Endodermal cell (in vitro differentiated cells): ENCODE measurements at regions not wholly inside any gene's neighbourhood (a gene's known extent, or its start where the extent isn't known, plus 50 kb on each side); places are given as distances from the start of the nearest gene placed in this dataset.

Experiments used
- DNase-seq: peaks from one replicate; pipeline ENCODE4 v3.0.0-alpha.2; 2017
- H3K27ac ChIP-seq: 2 replicates; pipeline ENCODE4 v1.5.1; 2013; ENCODE audit warnings: mild to moderate bottlenecking, low read depth, low read length, moderate library complexity
- H3K27me3 ChIP-seq: 2 replicates; pipeline ENCODE4 v1.6.1; 2013; ENCODE audit warnings: mild to moderate bottlenecking, low read length, moderate library complexity; ENCODE audit not compliant: insufficient read depth, control insufficient read depth, poor library complexity, severe bottlenecking
- H3K36me3 ChIP-seq: 2 replicates; pipeline ENCODE4 v1.7.0; 2013; ENCODE audit warnings: mild to moderate bottlenecking, low read length, moderate library complexity; ENCODE audit not compliant: control insufficient read depth, insufficient read depth
- H3K4me1 ChIP-seq: one replicate; pipeline ENCODE4 v1.7.0; 2013; ENCODE audit warnings: low read length; ENCODE audit not compliant: control insufficient read depth, insufficient read depth
- H3K4me3 ChIP-seq: 2 replicates; pipeline ENCODE4 v1.5.1; 2013; ENCODE audit warnings: mild to moderate bottlenecking, low read length, moderate library complexity
- H3K9ac ChIP-seq: 2 replicates; pipeline ENCODE4 v1.6.1; 2013; ENCODE audit warnings: mild to moderate bottlenecking, low read length, moderate library complexity; ENCODE audit not compliant: poor library complexity, severe bottlenecking; ENCODE audit errors: extremely low read depth
- H3K9me3 ChIP-seq: 2 replicates; pipeline ENCODE4 v1.6.1; 2013; ENCODE audit warnings: mild to moderate bottlenecking, low read length, moderate library complexity; ENCODE audit not compliant: control insufficient read depth
- H3K27ac Mint-ChIP-seq: 2 replicates; pipeline ENCODE4 v1.8.0; 2020; ENCODE audit warnings: mixed read lengths
- H3K27me3 Mint-ChIP-seq: 2 replicates; pipeline ENCODE4 v1.8.0; 2021; ENCODE audit warnings: mild to moderate bottlenecking, mixed read lengths; ENCODE audit not compliant: insufficient read depth
- H3K36me3 Mint-ChIP-seq: 2 replicates; pipeline ENCODE4 v1.8.0; 2020; ENCODE audit warnings: low read depth, mixed read lengths
- H3K4me1 Mint-ChIP-seq: 2 replicates; pipeline ENCODE4 v1.8.0; 2020; ENCODE audit warnings: mixed read lengths
- H3K4me3 Mint-ChIP-seq: 2 replicates; pipeline ENCODE4 v1.8.0; 2020; ENCODE audit warnings: mild to moderate bottlenecking, moderate library complexity, mixed read lengths
- H3K9me3 Mint-ChIP-seq: 2 replicates; pipeline ENCODE4 v1.8.0; 2020; ENCODE audit warnings: mild to moderate bottlenecking, mixed read lengths
- CTCF ChIP-seq: fragments of 200-600 bp; sonication (generic); conservative IDR thresholded peaks from 2 replicates; pipeline ENCODE4 v1.5.0; 2021; ENCODE audit warnings: antibody characterized with exemption, mild to moderate bottlenecking
- WGBS, 2 experiments: methylation state at CpG; one replicate each; pipeline versions ENCODE4 v1.1.5 to v1.1.7; 2013; ENCODE audit warnings: missing lambda C conversion rate in 2 of 2, mixed read lengths in 1 of 2; ENCODE audit not compliant: insufficient coverage in 1 of 2, insufficient read length in 1 of 2; 5-methylcytosine and 5-hydroxymethylcytosine counted together

GRCh38 chr3:8113626-8114025, 388.0 kb upstream of the LMCD1 start:
- H3K27ac Mint-ChIP-seq = peak overlapping the region; percentile 93
- DNase-seq = peak; percentile 81
- H3K9me3 Mint-ChIP-seq = peaks cover 6% of the 10 kb centered on the region
- H3K27ac ChIP-seq = no peak overlapping the region
- H3K9ac ChIP-seq = no peak overlapping the region
- H3K9me3 ChIP-seq = peaks cover 6% of the 10 kb centered on the region
- 59 to 66% methylated on average over 6 of the region's 6 CpGs for WGBS, 2 experiments
- no peak overlapping the region for H3K4me3 Mint-ChIP-seq
- peaks cover 5% of the 10 kb centered on the region for H3K36me3 Mint-ChIP-seq
- no peak for TF ChIP-seq CTCF
- no peaks in the 10 kb centered on the region for H3K27me3 Mint-ChIP-seq
- no peak overlapping the region for H3K4me3 ChIP-seq
- H3K36me3 ChIP-seq = no peaks in the 10 kb centered on the region
- no peaks in the 10 kb centered on the region for H3K27me3 ChIP-seq
- H3K4me1 ChIP-seq = peaks cover 9% of the 10 kb centered on the region
- peaks cover 40% of the 10 kb centered on the region for H3K4me1 Mint-ChIP-seq

GRCh38 chr3:8128686-8129085, 372.9 kb upstream of the LMCD1 start:
- 85 to 100% methylated on average over 1 of the region's 2 CpGs for whole genome bisulfite sequencing, 2 experiments
- peaks cover 9% of the 10 kb centered on the region for H3K4me1 Mint-ChIP-seq
- no peak for TF ChIP-seq CTCF
- Histone ChIP-seq H3K9ac (no peak overlapping the region), H3K36me3 (no peaks in the 10 kb centered on the region), H3K4me1 (peaks cover 5% of the 10 kb centered on the region), H3K4me3 (no peak overlapping the region), H3K27me3 (no peaks in the 10 kb centered on the region), H3K9me3 (peaks cover 41% of the 10 kb centered on the region), H3K27ac (no peak overlapping the region)
- no peak overlapping the region for H3K4me3 Mint-ChIP-seq
- peaks cover 34% of the 10 kb centered on the region for H3K9me3 Mint-ChIP-seq
- no peaks in the 10 kb centered on the region for H3K36me3 Mint-ChIP-seq
- no peaks in the 10 kb centered on the region for H3K27me3 Mint-ChIP-seq
- DNase-seq = no peak
- no peak overlapping the region for H3K27ac Mint-ChIP-seq

- Mint-ChIP-seq H3K27ac (no peak overlapping the region), H3K27me3 (no peaks in the 10 kb centered on the region), H3K4me3 (no peak overlapping the region), H3K4me1 (peaks cover 9% of the 10 kb centered on the region), H3K9me3 (peaks cover 15% of the 10 kb centered on the region), H3K36me3 (no peaks in the 10 kb centered on the region)
- no peak for DNase-seq
- Histone ChIP-seq H3K9me3 (peaks cover 17% of the 10 kb centered on the region), H3K4me3 (no peak overlapping the region), H3K27me3 (no peaks in the 10 kb centered on the region), H3K36me3 (no peaks in the 10 kb centered on the region), H3K4me1 (no peaks in the 10 kb centered on the region), H3K27ac (no peak overlapping the region), H3K9ac (no peak overlapping the region)
- no peak for TF ChIP-seq CTCF
- 95 to 100% methylated on average over 2 to 3 of the region's 3 CpGs for WGBS, 2 experiments
Measured at GRCh38 chr3:8136553-8136952, 365.1 kb upstream of the LMCD1 start.
